Heart left ventricle (tissue), 16 donors: ENCODE measurements at regions not wholly inside any gene's neighbourhood (a gene's known extent, or its start where the extent isn't known, plus 50 kb on each side); places are given as distances from the start of the nearest gene placed in this dataset.

Experiments
- ATAC-seq, 4 donors: fragments of 200-7000 bp; cut with Tn5 transposase; one replicate each; pipeline ENCODE4 v1.9.1; 2020 to 2022; ENCODE audit warnings: moderate library complexity in 4 of 4, mild to moderate bottlenecking in 3 of 4, moderate number of reproducible peaks in 1 of 4
- DNase-seq, 5 donors: peaks; one replicate each; pipeline ENCODE4 v3.0.0-alpha.2; 2020
- H3K27ac ChIP-seq, 12 donors: fragments of 200-600 bp; sonication (generic) in 4 of 12; one replicate each; pipeline versions ENCODE4 v1.5.0 to v1.8.0; 2016 to 2022; ENCODE audit warnings: mild to moderate bottlenecking in 2 of 12
- H3K27me3 ChIP-seq, 9 donors: fragments of 200-600 bp; sonication (generic) in 2 of 9; one replicate each; pipeline versions ENCODE4 v1.5.1 to v1.8.0; 2016 to 2022; ENCODE audit warnings: mild to moderate bottlenecking in 3 of 9
- H3K36me3 ChIP-seq, 9 donors: fragments of 200-600 bp; sonication (generic) in 2 of 9; one replicate each; pipeline versions ENCODE4 v1.5.0 to v1.8.0; 2018 to 2022; ENCODE audit warnings: mild to moderate bottlenecking in 2 of 9
- H3K4me1 ChIP-seq, 12 donors: fragments of 200-600 bp; sonication (generic) in 4 of 12; one replicate each; pipeline versions ENCODE4 v1.5.0 to v1.8.0; 2016 to 2022; ENCODE audit warnings: mild to moderate bottlenecking in 3 of 12
- H3K4me3 ChIP-seq, 12 donors: fragments of 200-600 bp; sonication (generic) in 4 of 12; one replicate each; pipeline versions ENCODE4 v1.5.0 to v1.8.0; 2017 to 2022; ENCODE audit warnings: mild to moderate bottlenecking in 9 of 12, moderate library complexity in 4 of 12
- H3K9me3 ChIP-seq, 12 donors: fragments of 200-600 bp; sonication (generic) in 4 of 12; one replicate each; pipeline versions ENCODE4 v1.5.0 to v1.8.0; 2016 to 2022; ENCODE audit warnings: mild to moderate bottlenecking in 1 of 12
- POLR2A ChIP-seq, 2 donors: fragments of 450-650 bp; IDR thresholded peaks; one replicate each; pipeline ENCODE4 v1.6.1; 2017; ENCODE audit warnings: antibody characterized with exemption in 2 of 2, mild to moderate bottlenecking in 2 of 2, moderate library complexity in 2 of 2
- WGBS, 4 donors: extraction: QIAGEN DNeasy Blood & Tissue Kit in 2 of 4; methylation state at CpG; one replicate each; pipeline versions ENCODE4 v1.1.5 to v1.1.7; 2013 to 2018; 5-methylcytosine and 5-hydroxymethylcytosine counted together
- intact Hi-C, 10 donors: fragments of 100-400 bp; cut with DNase I; formaldehyde crosslinking; loops; one replicate each; pipeline versions ENCODE4 v1.11.1 to v1.14.2; 2022
- TF ChIP-seq, protein P1 (sequence below), 12 donors: fragments of 200-600 bp; sonication (generic) in 4 of 12; IDR thresholded peaks; one replicate each; pipeline versions ENCODE4 v1.5.0 to v1.8.0; 2018 to 2022; ENCODE audit warnings: antibody characterized with exemption in 12 of 12, mild to moderate bottlenecking in 5 of 12
- donor health status: ischemic (EF 13 %, LVEDD 7.1; RV severe dilation, severe dysfunction).
- donor health status: healthy with polysubstance abuse.
- donor health status: DM: no; HTN: yes; CAD: no.
- donor health status: DM: no; HTN: no; CAD: no.
- donor health status: ischemic (EF 25% LVEDD 6.9; RV normal size, moderate dysfunction).
- donor health status: ischemic (EF 25% LVEDD 5.7; RV mildly dilated, moderate dysfunction).
- donor health status: healthy.
- donor health status: DM: yes; HTN: yes; CAD: no.
- donor health status: ischemic (EF 35%, LVEDD 5.7; RV mildly dilated, moderate dysfunction).
- donor health status: nonischemic (EF 11% LVEDD 7.7; RV severe dilation, severe dysfunction).
- donor health status: DM: yes; HTN: yes; CAD: no.
- donor health status: PGD.
- donor health status: ischemic (EF 29% LVEDD 5.4; RV normal size, mild dysfunction).
- donor health status: nonischemic (EF 23%, LVEDD 6.1; RV moderate dilation, normal function).

DNA sequence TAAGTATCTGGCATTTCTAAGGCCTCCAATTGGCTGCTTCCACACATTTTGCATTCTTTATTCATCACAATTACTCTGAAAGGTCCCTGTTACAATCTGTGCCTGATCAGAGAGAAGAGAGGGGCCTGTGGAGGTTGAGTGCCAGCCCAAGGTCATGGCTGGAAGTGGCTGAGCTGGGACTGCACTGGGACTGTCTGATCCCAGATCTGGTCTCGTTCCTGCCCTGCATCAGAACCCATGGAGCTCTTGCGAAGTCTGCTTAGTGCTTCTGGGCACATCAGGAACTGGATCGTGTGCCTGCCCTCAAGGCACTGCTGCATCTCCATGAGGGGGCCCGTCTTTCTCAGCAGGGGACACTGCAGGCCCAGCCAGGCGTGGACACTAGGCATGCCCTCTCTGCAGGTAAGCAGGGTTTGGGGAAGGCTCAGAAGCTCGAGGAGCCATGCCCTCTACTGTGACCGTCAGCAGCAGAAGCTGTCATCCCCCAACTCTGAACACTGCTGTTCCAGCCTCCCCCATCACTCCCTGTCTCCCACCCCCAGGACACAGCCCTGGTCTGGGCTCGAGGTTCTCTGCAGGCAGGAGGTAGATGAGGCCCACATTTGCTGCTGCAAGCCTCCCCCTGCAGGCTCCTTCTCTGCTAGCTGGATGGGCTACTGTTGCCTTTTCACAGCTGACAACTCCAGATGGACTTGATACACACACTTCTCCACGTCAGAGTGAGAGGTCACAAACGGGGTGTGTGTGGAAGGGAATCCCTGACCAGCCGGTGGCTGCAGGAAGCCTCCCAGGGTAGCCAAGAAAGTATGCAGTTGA lies 96.5 kb upstream of the PRR23E start:
- TF ChIP-seq POLR2A (IDR thresholded peaks at IDR 0.05): no peak
- TF ChIP-seq, protein P1, sequence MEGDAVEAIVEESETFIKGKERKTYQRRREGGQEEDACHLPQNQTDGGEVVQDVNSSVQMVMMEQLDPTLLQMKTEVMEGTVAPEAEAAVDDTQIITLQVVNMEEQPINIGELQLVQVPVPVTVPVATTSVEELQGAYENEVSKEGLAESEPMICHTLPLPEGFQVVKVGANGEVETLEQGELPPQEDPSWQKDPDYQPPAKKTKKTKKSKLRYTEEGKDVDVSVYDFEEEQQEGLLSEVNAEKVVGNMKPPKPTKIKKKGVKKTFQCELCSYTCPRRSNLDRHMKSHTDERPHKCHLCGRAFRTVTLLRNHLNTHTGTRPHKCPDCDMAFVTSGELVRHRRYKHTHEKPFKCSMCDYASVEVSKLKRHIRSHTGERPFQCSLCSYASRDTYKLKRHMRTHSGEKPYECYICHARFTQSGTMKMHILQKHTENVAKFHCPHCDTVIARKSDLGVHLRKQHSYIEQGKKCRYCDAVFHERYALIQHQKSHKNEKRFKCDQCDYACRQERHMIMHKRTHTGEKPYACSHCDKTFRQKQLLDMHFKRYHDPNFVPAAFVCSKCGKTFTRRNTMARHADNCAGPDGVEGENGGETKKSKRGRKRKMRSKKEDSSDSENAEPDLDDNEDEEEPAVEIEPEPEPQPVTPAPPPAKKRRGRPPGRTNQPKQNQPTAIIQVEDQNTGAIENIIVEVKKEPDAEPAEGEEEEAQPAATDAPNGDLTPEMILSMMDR (IDR thresholded peaks at IDR 0.05): no peak
- no peak overlapping the region for H3K4me3 ChIP-seq
- DNase-seq: no peak
- H3K27me3 ChIP-seq: no peaks in the 10 kb centered on the region
- no peak for ATAC-seq
- WGBS, 4 donors: 57 to 66% (median 60%) methylated on average over 11 of the region's 11 CpGs
- H3K36me3 ChIP-seq: no peaks in the 10 kb centered on the region
- intact Hi-C loops: no loop called here
- H3K27ac ChIP-seq: no peak overlapping the region
- H3K4me1 ChIP-seq: no peaks in the 10 kb centered on the region
- peaks cover 0 to 11% (median 0%) of the 10 kb centered on the region in 12 donors for H3K9me3 ChIP-seq

DNA sequence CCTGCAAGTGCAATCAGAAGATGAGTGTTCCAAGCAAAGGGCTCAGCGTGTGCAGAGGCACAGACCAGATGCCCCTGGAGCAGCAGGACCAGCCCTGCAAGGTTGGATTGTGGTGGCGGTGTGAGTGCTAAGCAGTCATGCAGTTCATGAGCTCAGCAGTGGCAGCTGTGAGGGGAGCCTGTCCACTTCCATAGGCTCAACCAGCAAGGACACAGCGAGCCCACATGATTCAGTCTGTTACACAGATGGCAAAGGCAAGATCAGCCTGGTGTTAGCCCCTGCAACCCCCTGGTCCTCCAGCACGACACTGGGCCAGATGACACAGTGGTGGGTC lies 95.9 kb upstream of the PRR23E start:
- ATAC-seq (no peak), DNase-seq (no peak)
- WGBS, 4 donors: 78 to 82% (median 80%) methylated on average over 4 of the region's 4 CpGs
- Histone ChIP-seq H3K4me1 (no peaks in the 10 kb centered on the region), H3K27ac (no peak overlapping the region), H3K9me3 (peaks cover 0 to 11% (median 0%) of the 10 kb centered on the region in 12 donors), H3K4me3 (no peak overlapping the region), H3K36me3 (no peaks in the 10 kb centered on the region), H3K27me3 (no peaks in the 10 kb centered on the region)
- TF ChIP-seq POLR2A (IDR thresholded peaks at IDR 0.05): no peak
- intact Hi-C loops: no loop called here

DNA sequence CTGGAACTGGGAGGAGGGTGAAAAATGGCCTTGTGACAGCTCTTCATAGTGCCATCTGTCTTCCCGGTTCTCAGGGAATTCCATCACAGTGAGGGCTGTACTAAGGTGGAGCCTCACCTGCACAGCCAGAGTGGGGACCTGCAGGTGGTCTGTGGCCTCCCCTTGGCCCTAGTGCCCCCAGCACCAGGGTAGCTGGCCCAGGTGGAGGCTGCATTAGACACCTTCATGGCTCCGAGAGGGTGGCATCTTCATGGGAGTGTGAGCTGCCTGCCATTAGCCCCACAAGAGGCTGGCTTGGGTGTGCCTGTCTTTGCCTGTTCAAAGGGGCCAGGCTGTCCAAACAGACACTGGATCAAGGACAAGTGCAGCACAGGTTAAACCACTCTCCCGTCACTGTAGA lies 95.5 kb upstream of the PRR23E start:
- no peaks in the 10 kb centered on the region for H3K27me3 ChIP-seq
- no peak overlapping the region for H3K27ac ChIP-seq
- TF ChIP-seq, protein P1 (IDR thresholded peaks at IDR 0.05): no peak
- no peak for TF ChIP-seq POLR2A (IDR thresholded peaks at IDR 0.05)
- intact Hi-C loops: no loop called here
- DNase-seq (no peak), ATAC-seq (no peak)
- H3K36me3 ChIP-seq: no peaks in the 10 kb centered on the region
- WGBS, 4 donors: 71 to 83% (median 75%) methylated on average over 2 to 3 of the region's 3 CpGs
- no peaks in the 10 kb centered on the region for H3K4me1 ChIP-seq
- peaks cover 0 to 11% (median 0%) of the 10 kb centered on the region in 12 donors for H3K9me3 ChIP-seq
- no peak overlapping the region for H3K4me3 ChIP-seq

DNA sequence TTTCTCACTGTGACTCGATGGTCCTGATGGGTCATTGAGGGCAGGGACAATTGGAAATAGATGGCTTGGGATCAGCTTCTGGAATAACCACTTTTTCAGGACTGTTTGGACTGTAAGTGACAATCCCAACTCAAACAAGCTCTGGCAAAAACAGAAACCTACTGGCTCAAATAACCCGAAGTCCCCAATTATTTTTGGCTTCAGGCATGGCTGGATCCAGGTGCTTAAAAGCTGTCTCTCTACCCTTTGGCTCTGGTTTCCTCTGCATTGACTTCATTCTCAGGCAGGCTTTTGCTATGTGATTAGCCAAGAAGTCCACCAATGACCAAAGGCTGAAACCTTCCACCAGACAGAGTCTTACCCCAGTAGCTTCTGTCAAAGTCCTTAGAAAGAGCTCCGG lies 92.9 kb upstream of the PRR23E start:
- no peaks in the 10 kb centered on the region for H3K4me1 ChIP-seq
- ATAC-seq: no peak
- intact Hi-C loops: no loop called here
- H3K4me3 ChIP-seq: no peak overlapping the region
- WGBS, 4 donors: 74 to 84% (median 82%) methylated on average over 3 of the region's 3 CpGs
- TF ChIP-seq POLR2A (IDR thresholded peaks at IDR 0.05): no peak
- TF ChIP-seq, protein P1 (IDR thresholded peaks at IDR 0.05): no peak
- H3K27ac ChIP-seq: no peak overlapping the region
- H3K27me3 ChIP-seq: no peaks in the 10 kb centered on the region
- peaks cover 0 to 9% (median 0%) of the 10 kb centered on the region in 12 donors for H3K9me3 ChIP-seq
- no peaks in the 10 kb centered on the region for H3K36me3 ChIP-seq
- no peak for DNase-seq
